ENCODE measurements at regions not wholly inside any gene's neighbourhood (a gene's known extent, or its start where the extent isn't known, plus 50 kb on each side); places are given as distances from the start of the nearest gene placed in this dataset.

DNA sequence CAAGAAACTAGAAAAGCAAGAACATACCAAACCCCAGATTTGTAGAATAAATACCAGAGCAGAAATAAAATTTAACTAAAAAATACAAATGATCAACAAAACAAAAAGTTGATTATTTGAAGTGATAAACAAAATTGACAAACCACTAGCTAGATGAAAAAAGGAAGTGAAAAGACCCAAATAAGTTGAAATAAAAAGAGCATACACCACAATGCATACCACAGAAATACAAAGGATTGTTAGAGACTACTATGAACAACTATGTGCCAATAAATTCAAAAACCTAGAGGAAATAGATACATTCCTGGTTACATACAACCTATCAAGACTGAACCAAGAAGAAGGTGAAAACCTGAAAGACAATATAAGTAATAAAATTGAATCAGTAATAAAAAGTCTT lies 333.4 kb downstream of the SH2D4B start:
- Histone ChIP-seq H3K36me3 (ENCODE audit: insufficient read depth, low read length) (no peaks in the 10 kb centered on the region), H4K20me1 (ENCODE audit: insufficient read depth, low read length) (no peaks in the 10 kb centered on the region), H2AFZ (ENCODE audit: low read depth, low read length) (no peak overlapping the region), H3K27ac (ENCODE audit: low read depth, low read length) (no peak overlapping the region), H3K79me2 (ENCODE audit: insufficient read depth, low read length) (no peaks in the 10 kb centered on the region), H3K9me3 (ENCODE audit: insufficient read depth, low read depth, low read length) (no peaks in the 10 kb centered on the region), H3K9ac (ENCODE audit: low read length) (no peak overlapping the region), H3K4me2 (ENCODE audit: low read length) (no peak overlapping the region), H3K4me3 (ENCODE audit: insufficient read depth, low read depth, low read length) (no peak overlapping the region), H3K4me1 (ENCODE audit: insufficient read depth, low read length) (no peaks in the 10 kb centered on the region), H3K27me3 (ENCODE audit: insufficient read depth, low read length) (no peaks in the 10 kb centered on the region)
- Mint-ChIP-seq H3K27ac (ENCODE audit: unreplicated experiment) (no peak overlapping the region), H3K27me3 (ENCODE audit: low read depth, unreplicated experiment) (no peaks in the 10 kb centered on the region), H3K36me3 (ENCODE audit: low read depth, unreplicated experiment) (no peaks in the 10 kb centered on the region), H3K4me3 (ENCODE audit: unreplicated experiment) (no peak overlapping the region), H3K4me1 (ENCODE audit: low read depth, unreplicated experiment) (no peaks in the 10 kb centered on the region), H3K9me3 (ENCODE audit: unreplicated experiment) (no peaks in the 10 kb centered on the region)
- FAIRE-seq (no peak), DNase-seq (ENCODE audit: low read depth) (no peak)
- no peak for TF ChIP-seq EZH2 (IDR thresholded peaks at IDR 0.05; ENCODE audit: insufficient read depth, low read length)
- TF ChIP-seq, protein P1, sequence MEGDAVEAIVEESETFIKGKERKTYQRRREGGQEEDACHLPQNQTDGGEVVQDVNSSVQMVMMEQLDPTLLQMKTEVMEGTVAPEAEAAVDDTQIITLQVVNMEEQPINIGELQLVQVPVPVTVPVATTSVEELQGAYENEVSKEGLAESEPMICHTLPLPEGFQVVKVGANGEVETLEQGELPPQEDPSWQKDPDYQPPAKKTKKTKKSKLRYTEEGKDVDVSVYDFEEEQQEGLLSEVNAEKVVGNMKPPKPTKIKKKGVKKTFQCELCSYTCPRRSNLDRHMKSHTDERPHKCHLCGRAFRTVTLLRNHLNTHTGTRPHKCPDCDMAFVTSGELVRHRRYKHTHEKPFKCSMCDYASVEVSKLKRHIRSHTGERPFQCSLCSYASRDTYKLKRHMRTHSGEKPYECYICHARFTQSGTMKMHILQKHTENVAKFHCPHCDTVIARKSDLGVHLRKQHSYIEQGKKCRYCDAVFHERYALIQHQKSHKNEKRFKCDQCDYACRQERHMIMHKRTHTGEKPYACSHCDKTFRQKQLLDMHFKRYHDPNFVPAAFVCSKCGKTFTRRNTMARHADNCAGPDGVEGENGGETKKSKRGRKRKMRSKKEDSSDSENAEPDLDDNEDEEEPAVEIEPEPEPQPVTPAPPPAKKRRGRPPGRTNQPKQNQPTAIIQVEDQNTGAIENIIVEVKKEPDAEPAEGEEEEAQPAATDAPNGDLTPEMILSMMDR (IDR thresholded peaks at IDR 0.05; ENCODE audit: insufficient read depth, low read depth, low read length): no peak

DNA sequence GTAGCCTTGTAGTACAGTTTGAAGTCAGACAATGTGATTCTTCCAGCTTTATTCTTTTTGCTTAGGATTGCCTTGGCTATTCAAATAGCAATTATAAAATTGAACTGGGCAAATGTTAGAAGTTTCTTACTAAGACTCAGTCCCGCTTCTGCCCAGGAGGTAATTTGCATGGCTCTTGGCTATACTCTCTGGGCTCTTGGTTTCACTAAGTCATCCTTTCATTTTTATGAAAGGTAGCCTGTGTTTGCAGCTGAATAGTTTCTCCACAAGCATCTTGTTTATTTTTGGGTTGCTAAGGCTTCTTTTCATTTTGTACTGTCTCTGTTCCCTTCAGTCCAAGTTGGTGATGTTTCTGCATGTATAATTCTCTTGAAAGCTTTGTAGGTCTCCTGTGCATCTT lies 340.6 kb downstream of the SH2D4B start:
- Mint-ChIP-seq H3K4me3 (ENCODE audit: unreplicated experiment) (no peak overlapping the region), H3K27ac (ENCODE audit: unreplicated experiment) (no peak overlapping the region), H3K4me1 (ENCODE audit: low read depth, unreplicated experiment) (no peaks in the 10 kb centered on the region), H3K36me3 (ENCODE audit: low read depth, unreplicated experiment) (no peaks in the 10 kb centered on the region), H3K27me3 (ENCODE audit: low read depth, unreplicated experiment) (peaks cover under 1% of the 10 kb centered on the region), H3K9me3 (ENCODE audit: unreplicated experiment) (no peaks in the 10 kb centered on the region)
- TF ChIP-seq EZH2 (IDR thresholded peaks at IDR 0.05; ENCODE audit: insufficient read depth, low read length): no peak
- TF ChIP-seq, protein P1 (IDR thresholded peaks at IDR 0.05; ENCODE audit: insufficient read depth, low read depth, low read length): no peak
- Histone ChIP-seq H3K27me3 (ENCODE audit: insufficient read depth, low read length) (no peaks in the 10 kb centered on the region), H3K9ac (ENCODE audit: low read length) (no peak overlapping the region), H3K27ac (ENCODE audit: low read depth, low read length) (no peak overlapping the region), H2AFZ (ENCODE audit: low read depth, low read length) (no peak overlapping the region), H3K4me1 (ENCODE audit: insufficient read depth, low read length) (no peaks in the 10 kb centered on the region), H3K79me2 (ENCODE audit: insufficient read depth, low read length) (no peaks in the 10 kb centered on the region), H4K20me1 (ENCODE audit: insufficient read depth, low read length) (no peaks in the 10 kb centered on the region), H3K4me3 (ENCODE audit: insufficient read depth, low read depth, low read length) (no peak overlapping the region), H3K9me3 (ENCODE audit: insufficient read depth, low read depth, low read length) (no peaks in the 10 kb centered on the region), H3K4me2 (ENCODE audit: low read length) (no peak overlapping the region), H3K36me3 (ENCODE audit: insufficient read depth, low read length) (no peaks in the 10 kb centered on the region)
- no peak for FAIRE-seq
- DNase-seq (ENCODE audit: low read depth): no peak

DNA sequence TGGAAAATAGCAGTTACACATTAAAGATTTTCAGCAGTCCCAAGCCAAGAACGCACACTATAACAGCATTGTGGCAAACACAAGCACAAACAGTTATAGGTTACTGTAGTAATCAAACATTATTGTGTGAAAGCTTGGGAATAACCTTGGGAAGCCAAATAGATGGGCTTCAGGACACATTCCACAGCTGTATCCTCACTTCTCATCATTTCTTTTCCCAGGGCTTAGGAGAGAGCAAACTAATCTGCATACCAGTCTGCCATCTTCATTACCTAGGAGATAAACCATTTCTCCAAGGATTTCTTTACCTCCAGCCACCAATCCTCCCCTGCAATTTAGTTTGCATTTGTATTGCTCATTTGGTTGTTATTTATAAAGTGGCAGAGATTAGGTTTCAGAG lies 352.4 kb downstream of the SH2D4B start:
- Mint-ChIP-seq H3K36me3 (ENCODE audit: low read depth, unreplicated experiment) (no peaks in the 10 kb centered on the region), H3K27me3 (ENCODE audit: low read depth, unreplicated experiment) (peaks cover 16% of the 10 kb centered on the region), H3K4me3 (ENCODE audit: unreplicated experiment) (no peak overlapping the region), H3K9me3 (ENCODE audit: unreplicated experiment) (peaks cover 1% of the 10 kb centered on the region), H3K4me1 (ENCODE audit: low read depth, unreplicated experiment) (no peaks in the 10 kb centered on the region), H3K27ac (ENCODE audit: unreplicated experiment) (no peak overlapping the region)
- Histone ChIP-seq H3K4me1 (ENCODE audit: insufficient read depth, low read length) (no peaks in the 10 kb centered on the region), H3K9ac (ENCODE audit: low read length) (no peak overlapping the region), H3K4me3 (ENCODE audit: insufficient read depth, low read depth, low read length) (no peak overlapping the region), H3K27me3 (ENCODE audit: insufficient read depth, low read length) (no peaks in the 10 kb centered on the region), H3K27ac (ENCODE audit: low read depth, low read length) (no peak overlapping the region), H3K79me2 (ENCODE audit: insufficient read depth, low read length) (no peaks in the 10 kb centered on the region), H2AFZ (ENCODE audit: low read depth, low read length) (no peak overlapping the region), H3K4me2 (ENCODE audit: low read length) (no peak overlapping the region), H3K36me3 (ENCODE audit: insufficient read depth, low read length) (no peaks in the 10 kb centered on the region), H3K9me3 (ENCODE audit: insufficient read depth, low read depth, low read length) (peaks cover 5% of the 10 kb centered on the region), H4K20me1 (ENCODE audit: insufficient read depth, low read length) (no peaks in the 10 kb centered on the region)
- no peak for TF ChIP-seq EZH2 (IDR thresholded peaks at IDR 0.05; ENCODE audit: insufficient read depth, low read length)
- TF ChIP-seq, protein P1 (IDR thresholded peaks at IDR 0.05; ENCODE audit: insufficient read depth, low read depth, low read length): no peak
- FAIRE-seq: no peak
- no peak for DNase-seq (ENCODE audit: low read depth)

All from astrocyte (in vitro differentiated cells and primary cell).